Stimulated activated naive CD4-positive, alpha-beta T cell (primary cell): ENCODE measurements at regions not wholly inside any gene's neighbourhood (a gene's known extent, or its start where the extent isn't known, plus 50 kb on each side); places are given as distances from the start of the nearest gene placed in this dataset.
"Not testable (repeated sequence)": the region's sequence is repeated elsewhere in the genome, so short reads cannot be mapped to it uniquely, and the experiment has no call there.

Source experiments
- DNase-seq, 6 experiments: peaks; one replicate each; lab custom pipeline; 2025; lab: John Stamatoyannopoulos, UW

DNA sequence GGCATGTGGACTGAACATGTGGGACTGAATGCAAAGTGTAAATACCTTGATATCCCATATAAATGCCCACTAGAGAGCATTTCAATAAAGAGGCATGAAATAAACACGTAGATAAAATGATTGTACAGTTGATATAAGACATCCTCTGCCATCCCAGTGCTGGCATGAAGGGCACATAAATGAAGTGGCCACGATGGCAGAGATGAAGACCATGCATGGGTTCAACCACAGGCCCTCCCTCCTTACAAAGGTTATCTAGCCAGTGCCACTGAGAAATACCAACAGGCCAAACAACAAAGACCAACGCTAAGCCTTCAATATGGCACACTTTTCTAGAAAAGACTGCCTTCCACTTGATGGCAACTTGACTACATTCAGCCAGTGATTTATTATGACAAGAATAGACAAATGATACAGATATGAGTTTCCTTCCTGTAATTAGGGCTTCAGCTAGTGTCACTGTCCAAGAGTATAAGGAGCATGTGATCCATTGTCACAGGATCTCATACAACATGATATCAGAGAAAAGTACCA lies 493.9 kb upstream of the MAP2 start:
- no peak for DNase-seq

- no peak for DNase-seq
Observed at GRCh38 chr2:208935531-208935930, 488.3 kb upstream of the MAP2 start.

DNA sequence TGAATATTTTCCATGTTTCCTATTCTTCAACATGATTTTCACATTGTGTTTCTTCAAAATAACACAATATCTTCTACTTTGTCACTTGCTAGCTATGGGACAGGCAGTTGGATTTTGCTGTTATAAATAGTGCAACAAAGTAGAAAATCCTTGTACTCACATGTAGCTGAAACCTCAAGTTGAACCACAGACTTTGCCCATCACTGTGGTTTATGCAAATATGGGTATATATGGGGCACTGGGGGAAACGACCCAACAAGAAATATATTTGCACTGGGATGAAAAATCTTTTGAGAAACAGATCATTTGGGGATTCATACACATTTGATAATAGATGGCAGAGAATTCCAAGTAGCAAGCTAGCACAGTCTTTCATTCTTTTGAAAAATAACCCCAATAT lies 486.3 kb upstream of the MAP2 start:
- no peak for DNase-seq

GRCh38 chr2:208939852-208940251 lies 484.0 kb upstream of the MAP2 start:
- no peak for DNase-seq

- DNase-seq = no peak
Observed at GRCh38 chr2:208945719-208946256, 478.1 kb upstream of the MAP2 start.

DNA sequence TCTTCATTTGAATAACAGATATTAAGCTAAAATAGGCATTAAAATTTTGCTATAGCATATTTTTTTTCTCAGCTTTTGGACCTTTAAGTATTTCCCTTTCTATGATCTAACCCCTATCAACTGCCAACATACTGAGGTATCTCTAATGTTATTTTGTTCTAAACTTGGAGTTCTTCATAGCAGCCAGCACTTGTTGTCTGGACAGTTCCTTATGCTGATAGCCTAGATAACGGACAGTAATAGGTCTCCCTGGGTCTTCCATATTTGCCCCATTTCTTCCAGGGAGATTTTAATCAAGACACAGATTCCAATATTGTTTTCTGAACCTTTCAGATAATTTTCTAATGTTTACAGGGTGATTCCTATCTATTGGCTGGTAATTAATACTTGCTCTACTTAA lies 475.8 kb upstream of the MAP2 start:
- no peak for DNase-seq

DNA sequence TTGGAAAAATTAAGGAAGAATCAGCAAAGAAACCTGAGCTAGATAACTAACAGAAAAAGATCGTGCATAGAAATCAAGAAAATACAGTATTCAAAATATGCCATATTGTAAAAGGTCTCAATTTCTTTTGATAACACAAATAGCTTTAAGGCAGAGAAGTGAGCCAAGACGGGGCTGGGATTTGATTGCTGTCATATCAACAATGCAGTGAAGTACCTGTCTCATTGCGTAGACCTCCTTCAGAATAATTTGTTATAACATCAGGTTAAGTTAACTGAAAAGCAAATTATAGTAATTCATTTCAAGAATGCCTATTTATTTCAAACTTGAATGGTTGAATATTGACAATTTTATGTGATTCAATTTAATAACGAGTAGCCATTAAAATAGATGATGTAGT lies 453.8 kb upstream of the MAP2 start:
- DNase-seq = no peak

- no peak for DNase-seq
Observed at GRCh38 chr2:208977582-208977981, 446.3 kb upstream of the MAP2 start.

- no peak for DNase-seq
Observed at GRCh38 chr2:208978946-208979345, 444.9 kb upstream of the MAP2 start.

DNA sequence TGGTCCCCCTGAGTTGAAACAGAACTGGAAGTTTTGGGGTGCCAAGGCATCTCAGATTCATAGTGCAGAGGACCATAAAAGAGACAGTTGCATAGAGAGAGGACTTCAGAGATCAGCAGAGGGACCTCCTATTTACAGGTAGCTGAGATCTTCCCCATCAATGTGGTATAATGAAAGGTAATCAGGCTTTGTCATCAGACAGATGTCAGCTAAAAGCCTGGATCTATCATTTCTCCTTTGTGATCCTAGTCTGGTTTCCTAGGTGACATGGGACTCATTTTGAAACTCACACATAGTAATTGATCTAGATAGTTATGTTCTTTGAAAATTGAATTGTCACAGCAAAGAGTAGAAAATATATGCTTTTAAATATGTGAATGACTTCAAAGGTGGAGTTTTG lies 443.5 kb upstream of the MAP2 start:
- DNase-seq = no peak

- no peak for DNase-seq
Observed at GRCh38 chr2:208982831-208983230, 441.0 kb upstream of the MAP2 start.

DNA sequence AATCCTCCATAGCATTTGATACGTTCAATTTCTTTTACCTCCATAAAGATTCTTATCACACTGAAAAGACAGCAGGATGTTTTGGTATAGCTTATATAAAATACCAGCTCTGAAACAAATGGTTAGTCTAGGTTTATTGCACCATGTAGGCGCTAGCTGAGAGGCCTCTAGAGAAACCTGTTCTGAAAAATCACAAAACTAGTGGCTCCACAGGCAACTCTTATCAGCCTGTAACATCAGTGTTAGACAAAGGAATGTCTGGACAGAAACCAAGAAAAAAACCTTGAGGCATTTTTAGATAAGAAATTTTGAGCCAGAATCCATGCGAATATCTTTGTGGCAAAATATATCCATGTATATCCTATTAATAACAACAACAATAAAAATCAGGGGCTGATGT lies 440.4 kb upstream of the MAP2 start:
- DNase-seq = no peak

DNA sequence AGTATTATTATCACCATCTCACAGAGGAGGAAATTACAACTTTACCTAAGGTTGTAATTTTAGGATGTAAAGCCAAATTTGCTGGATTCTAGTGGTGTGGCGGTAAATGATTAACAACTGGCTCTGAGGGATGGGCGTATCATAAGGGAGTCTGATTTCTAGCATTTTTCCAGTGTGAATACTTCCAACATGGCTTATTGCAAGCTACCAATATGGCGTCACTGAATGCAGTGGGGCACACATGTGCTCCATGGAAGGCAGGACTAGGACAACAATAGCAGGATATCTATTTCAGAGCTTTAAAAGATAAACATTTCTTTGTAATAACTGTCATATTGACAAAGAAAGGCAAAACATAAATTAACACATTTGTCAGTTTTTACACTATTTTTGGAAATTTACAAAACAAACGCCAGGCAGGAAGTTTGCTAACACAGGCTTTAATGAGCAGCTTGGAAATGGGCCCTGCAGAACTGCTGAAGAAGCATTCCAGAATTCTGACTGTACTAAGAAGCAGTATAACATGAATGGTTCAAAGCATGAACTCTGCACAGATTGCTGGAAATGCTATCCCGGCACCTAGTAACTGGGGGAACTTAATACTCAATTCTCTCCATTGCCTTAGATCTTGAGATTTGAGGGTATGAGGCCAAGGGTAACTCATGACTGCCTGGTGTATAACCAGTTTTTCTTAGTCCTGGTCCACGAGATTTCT lies 439.3 kb upstream of the MAP2 start:
- DNase-seq = no peak

GRCh38 chr2:208985644-208986043 lies 438.2 kb upstream of the MAP2 start:
- no peak for DNase-seq

GRCh38 chr2:208990716-208991115 lies 433.1 kb upstream of the MAP2 start:
- no peak for DNase-seq

DNA sequence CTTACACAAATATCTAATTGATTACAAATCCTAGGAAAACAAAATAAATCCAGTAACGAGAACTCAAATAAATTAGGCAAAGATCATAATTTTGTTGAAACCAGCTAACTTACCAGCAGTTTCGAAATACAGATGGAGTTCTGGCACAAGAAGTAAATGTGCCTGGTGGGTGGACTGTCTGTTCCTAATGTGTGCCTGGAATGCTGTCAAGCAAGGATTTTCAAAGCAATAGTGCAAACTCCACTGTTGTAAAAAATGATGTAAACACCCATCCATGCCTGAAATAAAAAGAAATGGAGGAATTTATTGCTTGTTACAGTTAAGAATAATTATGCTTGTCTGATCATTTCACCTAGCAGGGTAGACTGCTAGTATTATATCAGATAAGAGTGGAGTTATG lies 423.9 kb upstream of the MAP2 start:
- no peak for DNase-seq

GRCh38 chr2:209002054-209002453 lies 421.8 kb upstream of the MAP2 start:
- DNase-seq = no peak

GRCh38 chr2:209005371-209005770 lies 418.5 kb upstream of the MAP2 start:
- no peak for DNase-seq

- no peak for DNase-seq
Observed at GRCh38 chr2:209008636-209009287, 415.1 kb upstream of the MAP2 start.

GRCh38 chr2:209018633-209019032 lies 405.2 kb upstream of the MAP2 start:
- DNase-seq = not testable (repeated sequence)

- no peak for DNase-seq
Observed at GRCh38 chr2:209029249-209029648, 394.6 kb upstream of the MAP2 start.

DNA sequence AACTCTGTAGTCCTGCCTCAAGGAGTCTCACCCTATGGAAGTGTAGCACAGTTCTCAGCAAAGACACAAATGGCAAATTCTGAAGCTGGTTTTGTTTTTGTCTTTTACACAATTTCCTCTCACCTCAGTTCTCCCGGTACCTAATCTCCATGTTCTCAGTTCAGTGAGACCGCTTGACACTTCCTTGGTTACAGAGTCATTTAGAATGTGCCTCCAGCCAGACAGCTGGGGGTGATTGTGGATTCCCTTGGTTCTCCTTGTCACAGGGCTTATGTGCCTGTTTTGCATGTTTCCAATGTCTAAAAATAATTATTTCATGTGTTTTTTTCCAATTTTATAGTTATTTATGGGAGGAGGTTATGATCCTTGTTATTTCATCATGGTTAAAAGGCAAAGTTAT lies 379.5 kb upstream of the MAP2 start:
- no peak for DNase-seq

- no peak for DNase-seq
Observed at GRCh38 chr2:209046163-209046562, 377.7 kb upstream of the MAP2 start.
